Fibroblast of villous mesenchyme (primary cell): ENCODE measurements at regions not wholly inside any gene's neighbourhood (a gene's known extent, or its start where the extent isn't known, plus 50 kb on each side); places are given as distances from the start of the nearest gene placed in this dataset.

Source experiments
- DNase-seq: peaks from one replicate; pipeline ENCODE4 v3.0.0-alpha.2; 2010; ENCODE audit warnings: low read depth
- H3K4me3 ChIP-seq: 2 replicates; pipeline ENCODE4 v1.5.1; 2011; ENCODE audit warnings: low read depth, mild to moderate bottlenecking, low read length
- CTCF ChIP-seq: IDR thresholded peaks from 2 replicates; pipeline ENCODE4 v1.5.1; 2012; ENCODE audit warnings: low read depth, mild to moderate bottlenecking, low read length; ENCODE audit not compliant: insufficient read depth

GRCh38 chr13:82344867-82345266 is 1537.4 kb downstream of the SLITRK1 start:
- no peak overlapping the region for H3K4me3 ChIP-seq
- no peak for TF ChIP-seq CTCF
- DNase-seq = no peak

- no peak overlapping the region for H3K4me3 ChIP-seq
- TF ChIP-seq CTCF = no peak
- DNase-seq = no peak
These were observed 1541.2 kb downstream of the SLITRK1 start for GRCh38 chr13:82341116-82341515.

GRCh38 chr13:82330499-82330898 is 1551.8 kb downstream of the SLITRK1 start:
- H3K4me3 ChIP-seq = no peak overlapping the region
- peak; percentile 29 for TF ChIP-seq CTCF
- DNase-seq = no peak

- TF ChIP-seq CTCF = no peak
- no peak for DNase-seq
- no peak overlapping the region for H3K4me3 ChIP-seq
These were observed 1559.2 kb downstream of the SLITRK1 start for GRCh38 chr13:82323101-82323500.

GRCh38 chr13:82305588-82305987 is 1576.7 kb downstream of the SLITRK1 start:
- no peak for DNase-seq
- no peak overlapping the region for H3K4me3 ChIP-seq
- TF ChIP-seq CTCF = no peak

GRCh38 chr13:82298106-82298505 is 1584.2 kb downstream of the SLITRK1 start:
- DNase-seq = no peak
- no peak for TF ChIP-seq CTCF
- no peak overlapping the region for H3K4me3 ChIP-seq

GRCh38 chr13:82294226-82294625 is 1588.0 kb downstream of the SLITRK1 start:
- no peak for DNase-seq
- TF ChIP-seq CTCF = no peak
- H3K4me3 ChIP-seq = no peak overlapping the region
